ENCODE measurements at regions not wholly inside any gene's neighbourhood (a gene's known extent, or its start where the extent isn't known, plus 50 kb on each side); places are given as distances from the start of the nearest gene placed in this dataset.

GRCh38 chr13:30561511-30561910, 56.2 kb upstream of the USPL1 start:
- Mint-ChIP-seq H3K4me3 (no peak overlapping the region), H3K4me1 (no peaks in the 10 kb centered on the region), H3K27ac (no peak overlapping the region), H3K36me3 (ENCODE audit: low read depth) (no peaks in the 10 kb centered on the region), H3K9me3 (no peaks in the 10 kb centered on the region), H3K27me3 (peaks cover 23% of the 10 kb centered on the region)
- DNase-seq: no peak
- POLR2A ChIA-PET: no interaction called here
- CTCF ChIA-PET: interaction anchor here (1.5 kb wide), 1 partner anchor 20 kb away, joined by 4 read pairs; no protein-coding TSS in a partner anchor

- Mint-ChIP-seq H3K27me3 (peaks cover 21% of the 10 kb centered on the region), H3K4me3 (no peak overlapping the region), H3K9me3 (no peaks in the 10 kb centered on the region), H3K27ac (no peak overlapping the region), H3K4me1 (peaks cover 5% of the 10 kb centered on the region), H3K36me3 (ENCODE audit: low read depth) (no peaks in the 10 kb centered on the region)
- no peak for DNase-seq
- ChIA-PET CTCF (interaction anchor here (0.9 kb wide), 1 partner anchor 432 kb away, joined by 3 read pairs; no protein-coding TSS in a partner anchor), POLR2A (interaction anchor here (1.4 kb wide), 1 partner anchor 53 kb away, joined by 4 read pairs; the partner anchor contains the start of gene USPL1)
Observed at GRCh38 chr13:30564489-30564888, 53.2 kb upstream of the USPL1 start.

GRCh38 chr13:30565658-30566057, 52.1 kb upstream of the USPL1 start:
- no peak overlapping the region for H3K4me3 Mint-ChIP-seq
- ChIA-PET POLR2A (interaction anchor here (1.4 kb wide), 1 partner anchor 52 kb away, joined by 4 read pairs; the partner anchor contains the start of gene USPL1), CTCF (no interaction called here)
- peaks cover 12% of the 10 kb centered on the region for H3K4me1 Mint-ChIP-seq
- H3K27me3 Mint-ChIP-seq: peaks cover 16% of the 10 kb centered on the region
- H3K36me3 Mint-ChIP-seq (ENCODE audit: low read depth): no peaks in the 10 kb centered on the region
- H3K9me3 Mint-ChIP-seq: no peaks in the 10 kb centered on the region
- no peak for DNase-seq
- H3K27ac Mint-ChIP-seq: no peak overlapping the region

GRCh38 chr13:30567072-30567471, 50.6 kb upstream of the USPL1 start:
- no peak for DNase-seq
- H3K27me3 Mint-ChIP-seq: peaks cover 3% of the 10 kb centered on the region
- H3K9me3 Mint-ChIP-seq: no peaks in the 10 kb centered on the region
- H3K4me1 Mint-ChIP-seq: peaks cover 18% of the 10 kb centered on the region
- H3K27ac Mint-ChIP-seq: no peak overlapping the region
- CTCF ChIA-PET: interaction anchor here (0.7 kb wide), 3 partner anchors 10 to 474 kb away, joined by 3 to 4 read pairs (median 3); no protein-coding TSS in a partner anchor
- H3K4me3 Mint-ChIP-seq: no peak overlapping the region
- POLR2A ChIA-PET: interaction anchor here (0.7 to 1.5 kb wide), 2 partner anchors 10 to 101 kb away, joined by 3 to 7 read pairs; partner anchors contain the start of gene HMGB1
- no peaks in the 10 kb centered on the region for H3K36me3 Mint-ChIP-seq (ENCODE audit: low read depth)
